ENCODE measurements at regions not wholly inside any gene's neighbourhood (a gene's known extent, or its start where the extent isn't known, plus 50 kb on each side); places are given as distances from the start of the nearest gene placed in this dataset.

DNA sequence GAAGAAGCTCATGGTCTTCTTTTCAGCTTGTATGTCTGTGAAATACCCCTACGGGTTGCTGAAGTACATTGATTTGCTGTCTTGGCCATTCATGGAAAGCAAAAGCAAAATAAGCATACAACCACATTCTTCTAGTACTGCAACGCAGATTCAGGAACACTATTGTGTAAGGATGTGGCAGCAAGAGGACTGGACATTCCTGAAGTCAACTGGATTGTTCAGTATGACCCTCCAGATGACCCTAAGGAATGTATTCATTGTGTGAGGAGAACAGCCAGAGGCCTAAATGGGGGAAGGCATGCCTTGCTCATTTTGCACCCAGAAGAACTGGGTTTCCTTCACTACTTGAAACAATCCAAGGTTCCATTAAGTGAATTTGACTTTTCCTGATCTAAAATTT, 133.4 kb upstream of the ANKRD1 start:
- TF ChIP-seq, protein P1, sequence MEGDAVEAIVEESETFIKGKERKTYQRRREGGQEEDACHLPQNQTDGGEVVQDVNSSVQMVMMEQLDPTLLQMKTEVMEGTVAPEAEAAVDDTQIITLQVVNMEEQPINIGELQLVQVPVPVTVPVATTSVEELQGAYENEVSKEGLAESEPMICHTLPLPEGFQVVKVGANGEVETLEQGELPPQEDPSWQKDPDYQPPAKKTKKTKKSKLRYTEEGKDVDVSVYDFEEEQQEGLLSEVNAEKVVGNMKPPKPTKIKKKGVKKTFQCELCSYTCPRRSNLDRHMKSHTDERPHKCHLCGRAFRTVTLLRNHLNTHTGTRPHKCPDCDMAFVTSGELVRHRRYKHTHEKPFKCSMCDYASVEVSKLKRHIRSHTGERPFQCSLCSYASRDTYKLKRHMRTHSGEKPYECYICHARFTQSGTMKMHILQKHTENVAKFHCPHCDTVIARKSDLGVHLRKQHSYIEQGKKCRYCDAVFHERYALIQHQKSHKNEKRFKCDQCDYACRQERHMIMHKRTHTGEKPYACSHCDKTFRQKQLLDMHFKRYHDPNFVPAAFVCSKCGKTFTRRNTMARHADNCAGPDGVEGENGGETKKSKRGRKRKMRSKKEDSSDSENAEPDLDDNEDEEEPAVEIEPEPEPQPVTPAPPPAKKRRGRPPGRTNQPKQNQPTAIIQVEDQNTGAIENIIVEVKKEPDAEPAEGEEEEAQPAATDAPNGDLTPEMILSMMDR (IDR thresholded peaks at IDR 0.05; ENCODE audit: insufficient read depth, low read length): no peak
- TF ChIP-seq POLR2AphosphoS5 (IDR thresholded peaks at IDR 0.05; ENCODE audit: low read depth) (no peak), SPI1 (IDR thresholded peaks at IDR 0.05; ENCODE audit: borderline replicate concordance, low read depth) (no peak)

Data from HL-60 (cell line).